ENCODE measurements at regions not wholly inside any gene's neighbourhood (a gene's known extent, or its start where the extent isn't known, plus 50 kb on each side); places are given as distances from the start of the nearest gene placed in this dataset.
"Not testable (repeated sequence)": the region's sequence is repeated elsewhere in the genome, so short reads cannot be mapped to it uniquely, and the experiment has no call there.

GRCh38 chr6:76876922-76877553 lies 586.3 kb downstream of the HTR1B start:
- H3K9me3 ChIP-seq (replicated peaks): peaks cover 18% of the 10 kb centered on the region
- DNase-seq: no peak
- H3K36me3 ChIP-seq: no peaks in the 10 kb centered on the region
- H3K4me3 ChIP-seq: peak overlapping the region; percentile 53
- peak; percentile 63 for TF ChIP-seq CTCF (IDR thresholded peaks at IDR 0.05; ENCODE audit: borderline replicate concordance)
- H3K27ac ChIP-seq (replicated peaks): no peak overlapping the region
- H3K27me3 ChIP-seq (ENCODE audit: low read depth): no peaks in the 10 kb centered on the region
- intact Hi-C loops (cut with micrococcal nuclease): no loop called here
- no peaks in the 10 kb centered on the region for H3K4me1 ChIP-seq

- intact Hi-C loops (cut with micrococcal nuclease); H3K27ac ChIP-seq (replicated peaks); H3K27me3 ChIP-seq (ENCODE audit: low read depth); H3K36me3 ChIP-seq; DNase-seq; H3K4me1 ChIP-seq: not testable (repeated sequence)
- peaks cover 20% of the 10 kb centered on the region for H3K9me3 ChIP-seq (replicated peaks)
- H3K4me3 ChIP-seq: peak overlapping the region; percentile 53
Measured at GRCh38 chr6:76876430-76876829, 586.9 kb downstream of the HTR1B start.

GRCh38 chr6:76867182-76867581 lies 596.1 kb downstream of the HTR1B start:
- intact Hi-C loops (cut with micrococcal nuclease): no loop called here
- H3K4me3 ChIP-seq: no peak overlapping the region
- peaks cover 6% of the 10 kb centered on the region for H3K4me1 ChIP-seq
- peaks cover 3% of the 10 kb centered on the region for H3K9me3 ChIP-seq (replicated peaks)
- no peak overlapping the region for H3K27ac ChIP-seq (replicated peaks)
- no peaks in the 10 kb centered on the region for H3K36me3 ChIP-seq
- no peak for TF ChIP-seq CTCF (IDR thresholded peaks at IDR 0.05; ENCODE audit: borderline replicate concordance)
- DNase-seq: no peak
- no peaks in the 10 kb centered on the region for H3K27me3 ChIP-seq (ENCODE audit: low read depth)

GRCh38 chr6:76866091-76866915 lies 597.0 kb downstream of the HTR1B start:
- Histone ChIP-seq H3K27me3 (ENCODE audit: low read depth) (no peaks in the 10 kb centered on the region), H3K36me3 (no peaks in the 10 kb centered on the region), H3K9me3 (replicated peaks) (no peaks in the 10 kb centered on the region), H3K27ac (replicated peaks) (no peak overlapping the region), H3K4me3 (no peak overlapping the region), H3K4me1 (peaks cover 6% of the 10 kb centered on the region)
- intact Hi-C loops (cut with micrococcal nuclease): no loop called here
- no peak for DNase-seq
- TF ChIP-seq CTCF (IDR thresholded peaks at IDR 0.05; ENCODE audit: borderline replicate concordance): no peak

- no peaks in the 10 kb centered on the region for H3K27me3 ChIP-seq (ENCODE audit: low read depth)
- H3K4me1 ChIP-seq: peaks cover 6% of the 10 kb centered on the region
- TF ChIP-seq CTCF (IDR thresholded peaks at IDR 0.05; ENCODE audit: borderline replicate concordance): no peak
- no peaks in the 10 kb centered on the region for H3K9me3 ChIP-seq (replicated peaks)
- H3K27ac ChIP-seq (replicated peaks): no peak overlapping the region
- intact Hi-C loops (cut with micrococcal nuclease): no loop called here
- no peak overlapping the region for H3K4me3 ChIP-seq
- no peaks in the 10 kb centered on the region for H3K36me3 ChIP-seq
- DNase-seq: no peak
Measured at GRCh38 chr6:76862936-76863335, 600.4 kb downstream of the HTR1B start.

GRCh38 chr6:76861403-76861802 lies 601.9 kb downstream of the HTR1B start:
- H3K4me1 ChIP-seq: peaks cover 7% of the 10 kb centered on the region
- intact Hi-C loops (cut with micrococcal nuclease): no loop called here
- no peaks in the 10 kb centered on the region for H3K9me3 ChIP-seq (replicated peaks)
- no peaks in the 10 kb centered on the region for H3K27me3 ChIP-seq (ENCODE audit: low read depth)
- peak; percentile 41 for TF ChIP-seq CTCF (IDR thresholded peaks at IDR 0.05; ENCODE audit: borderline replicate concordance)
- no peak overlapping the region for H3K27ac ChIP-seq (replicated peaks)
- no peak overlapping the region for H3K4me3 ChIP-seq
- no peak for DNase-seq
- no peaks in the 10 kb centered on the region for H3K36me3 ChIP-seq
